HG02642 (cell line): ENCODE measurements at regions not wholly inside any gene's neighbourhood (a gene's known extent, or its start where the extent isn't known, plus 50 kb on each side); places are given as distances from the start of the nearest gene placed in this dataset.
"Not testable (repeated sequence)": the region's sequence is repeated elsewhere in the genome, so short reads cannot be mapped to it uniquely, and the experiment has no call there.

Experiments
- ATAC-seq: cut with Tn5 transposase; IDR thresholded peaks from one replicate; pipeline ENCODE4 v1.9.1; 2021; ENCODE audit warnings: mild to moderate bottlenecking; ENCODE audit not compliant: unreplicated experiment, poor library complexity

DNA sequence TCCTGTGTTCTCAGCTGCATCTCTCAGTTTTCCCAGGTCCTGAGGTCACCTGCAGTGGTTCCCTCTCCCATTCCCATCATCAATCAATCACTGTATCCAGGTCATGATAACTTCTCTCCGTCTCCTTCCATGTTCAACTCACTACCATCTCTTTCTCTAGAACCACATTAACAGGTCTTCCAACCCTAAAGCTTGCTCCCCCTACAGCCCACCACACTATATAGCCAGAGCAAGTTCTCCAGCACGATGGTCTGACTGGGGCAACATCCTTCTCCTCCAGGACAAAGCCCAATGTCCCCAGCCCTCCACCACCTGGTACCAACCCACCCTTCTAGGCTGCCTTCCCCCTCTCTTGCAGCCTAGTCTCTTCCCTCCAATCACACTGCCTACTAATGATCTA lies 241.6 kb downstream of the CDK5RAP2 start:
- no peak for ATAC-seq

DNA sequence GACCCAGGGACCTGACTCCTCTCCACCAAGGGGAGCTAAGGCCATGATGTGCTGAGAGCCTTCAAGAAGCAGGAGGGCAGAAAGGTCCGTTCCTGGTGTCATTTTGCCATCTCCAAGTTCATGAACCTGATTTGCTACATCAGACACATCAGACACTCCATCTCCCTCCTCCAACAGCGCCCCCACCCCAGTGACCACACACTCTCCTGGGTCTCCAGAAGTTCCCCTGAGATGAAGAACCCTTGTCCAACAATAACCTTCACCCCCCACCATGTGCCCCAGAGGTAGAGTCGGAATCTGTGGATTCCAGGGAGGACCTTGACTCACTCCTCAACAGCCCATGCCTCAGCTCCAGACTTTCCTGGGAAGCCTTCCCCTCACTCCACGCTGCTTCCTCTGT lies 242.8 kb downstream of the CDK5RAP2 start:
- no peak for ATAC-seq

DNA sequence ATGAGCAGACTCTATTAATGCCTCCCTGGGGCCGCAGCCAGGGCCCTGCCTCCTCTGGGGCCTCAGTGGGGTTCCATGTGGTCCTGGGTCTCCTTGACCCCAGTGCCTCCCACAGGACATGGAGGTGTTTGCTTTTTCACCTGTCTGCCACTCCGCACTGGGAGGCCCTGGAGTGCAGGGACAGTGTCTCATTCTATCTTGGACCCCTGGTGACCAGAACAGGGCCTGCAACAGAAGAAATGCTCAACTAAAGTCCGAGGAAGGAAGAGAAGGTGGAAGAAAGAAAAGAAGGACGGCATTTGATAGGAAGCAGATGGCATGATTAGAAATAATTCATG lies 243.2 kb downstream of the CDK5RAP2 start:
- ATAC-seq: no peak

DNA sequence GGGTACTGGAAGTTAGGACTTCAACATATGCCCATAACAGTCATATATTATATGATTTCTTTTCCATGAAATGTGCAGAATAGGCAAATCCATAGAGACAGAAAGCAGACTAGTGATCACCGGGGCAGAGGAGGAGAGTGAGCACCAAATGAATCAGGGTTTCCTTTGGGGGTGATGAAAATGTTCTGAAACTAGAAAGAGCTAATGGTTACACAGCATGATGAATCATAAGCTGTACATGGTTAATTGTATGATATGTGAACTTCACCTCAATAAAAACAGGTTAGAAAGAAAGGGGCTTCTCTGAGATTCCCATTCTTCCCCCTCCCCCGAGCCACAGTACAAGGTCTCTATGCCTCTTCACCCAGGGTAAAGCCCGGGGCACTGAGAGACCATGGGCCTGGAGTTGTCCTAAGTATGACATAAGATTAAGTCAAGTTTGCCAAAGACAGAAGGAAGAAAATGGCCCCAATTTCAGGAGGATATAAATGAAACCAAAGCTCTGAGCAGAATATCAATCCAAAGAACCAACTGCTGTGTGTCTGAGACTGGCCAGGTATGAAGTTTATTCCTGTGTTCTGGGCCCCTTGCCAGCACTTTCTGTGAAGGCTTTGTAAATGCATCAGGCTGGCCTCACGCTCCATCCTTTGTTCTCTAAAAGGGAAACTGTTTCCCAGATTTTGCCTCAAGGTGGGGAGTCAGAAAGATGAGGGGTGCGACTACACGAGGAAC lies 243.8 kb downstream of the CDK5RAP2 start:
- ATAC-seq: no peak

DNA sequence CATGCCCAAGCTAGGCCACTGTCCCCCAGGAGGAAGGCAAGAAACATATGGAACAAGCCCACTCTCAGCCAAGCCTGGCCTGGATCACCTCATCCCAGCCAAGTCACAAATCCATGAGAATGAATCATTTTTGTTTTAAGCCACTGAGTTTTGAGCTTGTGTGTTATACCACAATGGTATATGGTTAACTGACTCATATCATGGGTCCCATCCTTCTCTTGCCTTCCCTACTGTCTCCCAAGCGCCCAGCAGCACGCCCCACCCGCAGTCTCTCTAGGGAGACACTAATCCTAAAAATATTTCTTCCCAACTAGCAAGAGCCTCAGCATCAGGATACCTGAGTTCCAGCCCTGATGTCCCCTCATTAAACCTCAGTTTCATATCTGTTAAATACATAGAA lies 248.1 kb downstream of the CDK5RAP2 start:
- no peak for ATAC-seq

DNA sequence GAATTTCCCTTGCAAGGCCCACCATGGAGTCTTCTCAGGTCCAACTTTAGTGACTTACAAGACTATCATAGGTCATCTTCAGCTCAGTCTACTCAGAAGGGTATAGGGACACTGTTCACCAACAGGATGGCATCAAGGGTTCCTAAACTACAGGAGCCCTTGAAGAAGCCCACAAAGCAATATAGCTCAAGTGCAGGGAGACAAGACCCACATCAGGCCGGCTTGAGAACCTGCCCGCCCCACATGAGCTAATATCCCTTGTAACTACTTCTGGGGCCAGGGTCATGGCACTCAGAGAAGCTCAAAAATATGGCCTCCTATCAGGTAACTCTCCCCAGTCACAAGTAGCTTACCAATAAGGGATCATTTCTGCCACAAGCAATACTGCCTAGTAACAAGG lies 249.9 kb downstream of the CDK5RAP2 start:
- ATAC-seq: no peak

DNA sequence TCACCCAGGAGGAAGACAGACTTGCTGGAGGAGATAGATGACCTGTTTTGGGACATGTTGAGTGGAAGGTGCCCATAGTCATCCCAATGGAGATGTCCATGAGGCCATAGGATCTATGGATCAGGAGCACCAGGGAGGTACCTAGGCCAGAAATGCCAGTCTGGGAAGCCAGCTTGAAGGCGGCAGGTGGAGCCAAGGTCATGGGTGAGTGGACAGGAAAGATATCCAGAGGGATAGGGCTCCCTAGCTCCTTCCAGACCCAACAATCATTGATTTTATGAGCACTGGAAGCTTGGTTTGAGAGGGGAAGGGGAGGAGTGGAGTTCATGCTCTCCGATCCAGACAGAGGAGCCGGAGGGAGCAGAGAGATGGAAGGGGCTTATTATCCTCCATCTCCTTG lies 252.6 kb downstream of the CDK5RAP2 start:
- ATAC-seq: no peak

DNA sequence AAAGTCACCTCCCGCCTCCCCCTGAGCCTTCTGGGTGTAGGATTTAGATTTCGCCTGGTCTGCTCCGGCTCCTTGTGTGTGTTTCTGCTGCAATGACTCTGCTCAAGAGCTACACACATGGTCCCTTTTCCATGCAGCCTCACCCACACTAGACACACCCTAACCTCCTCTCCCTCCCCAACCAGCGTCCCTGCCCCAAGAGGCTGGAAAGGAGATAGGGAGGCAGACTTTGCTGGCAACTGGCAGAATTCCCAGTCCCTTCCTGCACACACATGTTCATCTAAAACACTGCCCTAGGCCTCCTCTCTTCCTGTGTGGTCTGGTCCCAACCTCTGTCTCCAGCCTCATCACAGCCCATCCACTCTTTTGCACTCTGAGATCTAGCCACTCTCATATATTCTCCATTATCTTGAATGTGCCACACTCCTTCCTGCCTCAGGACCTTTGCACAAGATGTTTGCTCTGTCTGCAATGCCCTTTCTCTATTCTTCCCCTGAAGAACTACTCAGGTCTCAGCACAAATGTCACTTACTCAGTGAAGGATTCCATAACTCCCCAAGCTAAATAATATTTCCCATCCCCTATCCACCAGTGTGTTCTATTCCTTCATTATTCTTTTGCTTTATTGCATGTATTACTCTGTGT lies 253.8 kb downstream of the CDK5RAP2 start:
- no peak for ATAC-seq

DNA sequence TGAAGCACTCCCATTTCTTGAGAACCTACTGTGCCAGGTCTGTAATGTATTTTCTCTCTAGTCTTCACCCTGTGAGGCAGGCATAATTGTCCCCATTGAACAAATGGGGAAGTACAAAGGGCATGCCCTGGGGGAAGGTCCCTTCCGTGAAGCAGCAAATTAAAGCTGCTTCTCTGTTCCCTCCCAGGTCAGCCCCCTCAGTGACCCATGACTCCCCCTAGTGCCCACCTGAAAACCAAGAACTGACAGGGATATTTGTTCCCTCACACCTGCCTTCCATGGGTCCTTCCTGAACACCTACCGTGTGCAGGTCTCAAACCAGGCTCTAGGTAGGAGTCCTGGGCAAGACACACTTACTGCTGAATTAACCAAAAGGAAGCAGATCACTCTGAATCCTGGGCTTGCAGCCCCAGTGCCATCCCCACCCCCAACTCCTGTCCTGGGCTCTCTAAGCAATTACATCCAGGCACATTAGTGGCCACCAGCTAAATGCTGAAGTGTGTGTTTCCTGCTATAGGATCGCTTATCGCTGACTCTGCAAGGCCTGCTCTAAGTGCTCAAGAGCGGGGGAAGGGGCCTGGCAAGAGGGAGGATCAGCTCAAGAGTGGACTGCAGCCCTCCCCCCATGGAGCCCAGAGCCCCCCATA lies 254.8 kb downstream of the CDK5RAP2 start:
- peak; percentile 50 for ATAC-seq

DNA sequence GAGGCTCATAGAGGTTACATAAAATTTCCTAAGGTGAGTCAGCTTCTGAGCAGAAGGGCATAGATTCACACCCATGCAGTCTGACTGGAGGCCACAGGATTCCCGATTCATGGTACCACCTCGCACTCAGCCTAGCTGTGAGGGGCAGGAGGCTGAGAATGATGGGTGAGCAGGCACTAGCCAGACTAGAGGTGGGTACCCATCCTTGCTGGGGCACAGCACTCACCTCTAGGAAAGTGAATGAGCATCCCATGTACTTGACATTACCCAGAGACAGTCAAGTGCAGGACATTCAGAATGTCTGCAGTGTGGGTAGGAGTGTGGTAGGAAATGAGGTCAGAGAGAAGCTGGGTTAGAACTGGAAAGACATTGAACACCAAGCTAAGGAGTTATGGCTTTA lies 255.5 kb downstream of the CDK5RAP2 start:
- no peak for ATAC-seq

DNA sequence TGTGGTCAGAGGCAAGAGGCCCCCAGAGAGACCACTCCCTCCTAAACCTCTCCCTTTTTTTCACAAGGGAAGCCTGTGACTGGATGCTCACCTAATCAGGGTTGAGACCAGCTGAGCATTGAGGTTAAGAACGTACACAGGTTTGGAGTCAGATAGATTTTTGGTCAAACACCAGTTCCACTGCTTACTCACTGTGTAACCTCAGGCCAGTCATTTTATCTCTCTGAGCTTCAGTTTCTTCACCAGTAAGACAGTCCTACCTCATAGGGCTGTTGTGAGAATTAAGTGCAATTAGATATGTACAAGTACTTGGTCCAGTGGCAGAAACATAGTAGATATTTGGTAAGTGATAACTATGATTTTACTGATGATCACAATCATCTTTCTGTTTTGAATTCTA lies 256.8 kb downstream of the CDK5RAP2 start:
- no peak for ATAC-seq

DNA sequence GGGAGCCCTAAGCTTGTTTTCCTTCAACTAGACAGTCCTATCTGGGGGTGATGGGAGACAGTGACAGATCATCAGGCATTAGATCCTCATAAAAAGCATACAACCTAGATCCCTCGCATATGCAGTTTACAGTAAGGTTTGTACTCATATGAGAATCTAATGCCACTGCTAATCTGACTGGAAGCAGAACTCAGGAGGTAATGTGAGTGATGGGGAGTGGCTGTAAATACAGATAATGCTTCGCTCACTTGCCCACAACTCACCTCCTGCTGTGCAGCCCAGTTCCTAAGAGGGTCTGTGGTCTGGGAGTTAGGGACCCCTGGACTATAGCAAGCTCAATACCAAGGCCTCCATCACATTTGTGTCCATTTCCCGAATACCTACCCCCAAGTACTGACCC lies 260.5 kb downstream of the CDK5RAP2 start:
- ATAC-seq: no peak

DNA sequence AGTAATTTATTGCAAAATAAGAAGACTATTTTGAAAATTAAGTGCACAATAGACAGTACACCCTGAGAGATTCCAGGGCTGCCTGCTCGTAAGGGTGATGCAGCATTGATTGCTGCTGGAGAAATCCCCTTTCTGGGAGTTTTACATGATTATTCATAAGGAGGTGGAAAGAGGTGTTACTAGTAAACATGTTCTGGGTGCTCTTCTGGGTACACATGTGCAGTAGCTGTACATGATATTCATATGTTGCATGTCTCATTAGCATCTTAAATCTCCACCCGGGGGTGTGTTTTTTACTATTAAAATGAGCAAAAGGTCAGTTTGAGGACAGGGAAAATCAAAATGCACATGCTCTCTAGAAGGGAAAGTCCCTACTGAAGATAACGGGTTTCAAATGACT lies 264.8 kb downstream of the CDK5RAP2 start:
- ATAC-seq: no peak

DNA sequence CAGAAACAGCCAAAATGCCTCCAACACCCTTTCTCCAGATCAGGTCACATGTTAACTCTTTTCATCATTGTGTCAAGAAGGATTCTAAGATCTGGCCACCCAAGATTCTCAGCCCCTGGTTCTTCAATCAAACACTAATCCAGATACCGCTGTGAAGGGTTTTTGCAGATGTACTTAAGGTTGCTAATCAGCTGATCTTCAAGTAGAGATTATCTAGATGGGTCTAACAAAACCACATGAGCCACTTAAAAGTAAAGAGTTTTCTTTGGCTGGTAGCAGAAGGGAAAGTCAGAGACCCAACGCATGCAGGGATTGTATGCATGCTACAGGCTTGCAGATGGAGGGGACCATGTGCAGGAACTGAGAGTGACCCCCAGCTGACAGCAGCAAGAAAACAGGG lies 267.9 kb downstream of the CDK5RAP2 start:
- ATAC-seq: no peak

DNA sequence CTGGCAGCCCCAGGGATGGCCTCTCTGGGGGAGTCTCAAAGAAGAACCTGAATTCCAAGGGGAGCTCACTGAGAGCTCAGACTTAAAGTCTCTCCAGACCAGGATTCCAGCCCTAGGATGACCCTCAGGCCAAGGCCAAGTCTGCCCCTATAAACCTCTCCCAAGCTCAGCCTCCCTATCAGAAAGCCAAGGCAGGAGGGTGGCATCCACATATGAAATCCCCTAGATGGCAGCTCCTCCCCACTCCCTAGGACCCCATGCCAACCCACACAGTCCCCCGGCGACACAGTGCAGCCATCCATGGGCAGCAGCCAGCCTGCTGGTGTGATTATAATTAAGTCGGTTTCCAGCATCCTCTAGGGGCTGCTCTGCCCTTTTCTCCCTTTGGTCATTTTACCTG lies 269.9 kb downstream of the CDK5RAP2 start:
- ATAC-seq: no peak

DNA sequence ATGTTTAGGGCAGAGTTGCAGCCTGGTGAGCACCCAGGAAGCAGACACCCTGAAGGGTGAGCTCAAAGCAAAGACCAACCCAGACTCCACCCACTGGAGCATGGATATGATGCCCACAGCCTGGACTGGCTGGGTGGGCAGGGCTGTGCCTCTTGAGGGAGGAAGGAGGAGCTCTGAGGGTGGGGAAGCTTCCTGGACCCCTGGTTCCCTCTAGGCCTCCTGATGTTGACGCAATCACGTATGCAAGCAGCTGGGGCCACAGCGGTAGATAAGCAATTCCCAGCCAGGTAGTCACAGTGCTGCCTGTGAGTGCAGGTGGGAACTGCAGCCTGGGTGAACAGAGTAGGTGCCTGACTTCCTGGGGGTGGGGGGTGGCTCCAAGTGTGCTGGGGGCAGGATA lies 271.5 kb downstream of the CDK5RAP2 start:
- ATAC-seq: no peak

DNA sequence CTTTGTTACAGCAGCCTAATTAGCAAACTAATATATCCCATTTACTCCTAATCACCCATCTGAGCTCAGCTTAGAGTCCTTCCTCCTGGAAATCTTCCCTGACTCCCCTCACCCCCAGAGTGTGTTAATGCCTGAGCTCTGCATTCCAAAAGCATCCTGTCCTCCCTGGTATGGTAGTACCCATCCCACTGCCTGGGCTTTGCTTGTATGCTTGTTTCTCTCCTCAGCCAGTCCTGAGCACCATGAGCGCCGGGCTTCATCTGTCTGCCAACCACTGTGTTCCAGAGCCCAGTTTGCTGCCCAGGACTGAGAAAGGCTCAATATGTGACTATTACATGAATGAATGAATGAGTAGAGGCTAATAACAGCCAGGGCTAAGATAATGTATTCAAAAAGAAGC lies 272.4 kb downstream of the CDK5RAP2 start:
- no peak for ATAC-seq

DNA sequence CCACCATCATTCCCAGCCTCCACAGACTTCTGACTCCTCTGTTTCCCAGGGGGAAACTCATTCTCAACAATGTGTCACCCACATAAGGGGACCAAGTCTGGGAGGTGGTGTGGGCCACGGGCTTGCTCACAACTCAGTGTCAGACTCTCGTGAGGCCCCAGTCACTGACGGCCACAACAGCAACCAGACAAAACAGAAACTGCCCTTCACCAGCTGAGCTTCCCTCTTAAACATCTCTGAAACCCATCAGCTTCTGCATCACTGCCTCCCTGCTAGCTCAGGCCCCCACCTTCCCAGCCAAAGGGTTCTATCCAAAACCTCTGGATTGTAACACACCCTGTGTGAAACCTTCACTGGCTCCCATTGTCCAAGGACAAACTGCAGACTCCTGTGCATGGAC lies 273.4 kb downstream of the CDK5RAP2 start:
- ATAC-seq: no peak

DNA sequence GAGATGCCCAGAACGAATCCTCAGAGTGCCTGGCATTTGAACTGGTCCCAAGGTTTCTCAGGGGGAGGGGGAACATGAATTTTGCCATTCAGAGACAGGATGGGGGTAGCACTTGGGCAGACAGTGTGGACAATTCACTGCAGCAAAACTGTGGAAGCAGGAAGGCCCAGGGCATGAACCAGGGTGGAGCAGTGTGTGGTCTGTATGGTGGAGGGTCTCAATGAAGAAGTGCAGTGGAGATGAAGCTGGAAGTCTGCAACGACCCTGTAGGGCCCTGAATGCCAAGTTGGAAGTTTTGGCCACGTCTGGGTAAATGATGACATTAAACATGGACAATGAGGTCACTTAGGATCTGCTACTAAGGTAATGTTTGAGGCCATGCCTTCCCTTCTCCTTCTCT lies 273.9 kb downstream of the CDK5RAP2 start:
- no peak for ATAC-seq

DNA sequence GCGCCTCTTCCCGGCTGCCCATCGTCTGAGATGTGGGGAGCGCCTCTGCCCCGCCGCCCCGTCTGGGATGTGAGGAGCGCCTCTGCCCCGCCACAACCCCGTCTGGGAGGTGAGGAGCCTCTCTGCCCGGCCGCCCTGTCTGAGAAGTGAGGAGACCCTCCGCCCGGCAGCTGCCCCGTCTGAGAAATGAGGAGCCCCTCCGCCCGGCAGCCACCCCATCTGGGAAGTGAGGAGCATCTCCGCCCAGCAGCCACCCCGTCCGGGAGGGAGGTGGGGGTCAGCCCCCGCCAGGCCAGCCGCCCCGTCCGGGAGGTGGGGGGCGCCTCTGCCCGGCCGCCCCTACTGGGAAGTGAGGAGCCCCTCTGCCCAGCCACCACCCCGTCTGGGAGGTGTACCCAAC lies 275.1 kb downstream of the CDK5RAP2 start:
- not testable (repeated sequence) for ATAC-seq

DNA sequence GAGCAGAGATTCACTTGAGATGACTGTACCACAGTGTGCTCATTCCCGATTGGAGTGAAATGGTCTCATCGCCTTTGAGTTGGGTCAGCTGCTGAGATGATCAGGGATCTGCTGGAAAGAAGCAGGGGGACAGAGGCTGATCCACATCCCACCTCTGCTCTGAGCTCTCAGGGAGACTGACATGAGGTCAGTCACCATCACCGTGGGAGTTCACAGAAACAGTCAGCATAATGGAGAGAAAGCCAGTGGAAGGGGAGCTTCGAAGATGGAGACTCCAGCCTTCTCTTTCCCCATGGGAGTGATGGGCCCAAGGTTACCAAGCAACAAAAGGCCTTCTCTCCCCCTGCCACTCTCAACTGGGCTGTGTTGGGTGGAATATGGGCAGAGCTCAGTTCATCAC lies 276.4 kb downstream of the CDK5RAP2 start:
- ATAC-seq: no peak

DNA sequence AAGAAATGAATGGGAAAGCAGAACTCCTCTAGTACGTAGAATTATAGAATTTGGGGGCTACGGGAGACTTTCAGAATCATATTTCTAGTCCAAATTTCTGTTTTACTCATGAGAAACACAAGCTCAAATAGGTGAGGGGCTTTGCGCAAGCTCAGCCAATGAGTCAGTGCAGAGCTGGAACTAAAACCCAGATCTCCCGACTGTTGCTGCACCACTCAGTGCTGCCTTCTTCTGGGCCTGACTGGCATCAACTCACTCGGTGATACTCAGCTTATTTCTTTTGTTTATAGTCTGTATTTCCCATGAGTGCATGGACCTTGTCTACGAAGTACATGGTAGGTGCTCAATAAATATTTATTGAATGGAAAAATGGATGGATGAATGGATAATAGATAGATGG lies 280.2 kb downstream of the CDK5RAP2 start:
- no peak for ATAC-seq
